HCT116 (cell line): ENCODE measurements at regions not wholly inside any gene's neighbourhood (a gene's known extent, or its start where the extent isn't known, plus 50 kb on each side); places are given as distances from the start of the nearest gene placed in this dataset.

ENCODE experiments used
- ATAC-seq: fragments of 200-7000 bp; cut with Tn5 transposase; 2 replicates; pipeline ENCODE4 v1.9.1; 2020; ENCODE audit warnings: mild to moderate bottlenecking, moderate library complexity
- BruUV-seq: library from RNA; stranded (reverse); fragments of 400-500 nt; replicated peaks from 2 replicates; lab custom pipeline; 2021; lab: Mats Ljungman, UMichigan
- CTCF ChIA-PET: fragments of 300-600 bp; sonication (Branson Sonifier 250); formaldehyde crosslinking; loops from one replicate; lab custom pipeline; 2021; ENCODE audit warnings: antibody characterized with exemption; lab: Charles Lee
- POLR2A ChIA-PET: fragments of 300-600, 350-600 bp; sonication (Branson Sonifier 250); formaldehyde crosslinking; loops from one replicate; lab custom pipeline; 2021; ENCODE audit warnings: antibody characterized with exemption; lab: Charles Lee
- RAD21 ChIA-PET, 2 experiments: fragments of 300-600 bp; sonication (Branson Sonifier 250); formaldehyde crosslinking; loops; one replicate each; lab custom pipeline; 2023; ENCODE audit warnings: low total read pairs in 2 of 2; ENCODE audit not compliant: uncharacterized antibody in 2 of 2, unreplicated experiment in 2 of 2, low non-redundant PET in 1 of 2; lab: Charles Lee
- DNase-seq: peaks from one replicate; pipeline ENCODE4 v3.0.0-alpha.2; 2010; ENCODE audit warnings: low read depth, low spot score
- H2AFZ ChIP-seq: fragments of 200-600 bp; shearing (Covaris generic), sonication (generic); 2 replicates; pipeline ENCODE4 v1.6.1; 2017; ENCODE audit warnings: low read depth, mixed run types, mixed read lengths, antibody characterized with exemption, low read length; ENCODE audit not compliant: poor library complexity, severe bottlenecking
- H3K27ac ChIP-seq: 2 replicates; pipeline ENCODE4 v1.5.1; 2012; ENCODE audit warnings: low read depth, low read length
- H3K27me3 ChIP-seq: fragments of 200-600 bp; sonication (generic); 2 replicates; pipeline ENCODE4 v1.6.1; 2016; ENCODE audit warnings: mixed run types, low read length, mixed read lengths; ENCODE audit not compliant: insufficient read depth
- H3K36me3 ChIP-seq, 2 experiments: fragments of 200-500 bp in 1 of 2; fragments of 200-600 bp in 1 of 2; sonication (Bioruptor generic) in 1 of 2; sonication (generic) in 1 of 2; 2 replicates each; pipeline versions ENCODE4 v1.5.1 to v1.6.1; 2014 to 2016; ENCODE audit warnings: low read length in 2 of 2, inconsistent platforms in 1 of 2, mixed read lengths in 1 of 2, mixed run types in 1 of 2; ENCODE audit not compliant: insufficient read depth in 2 of 2, control insufficient read depth in 1 of 2
- H3K4me1 ChIP-seq, 2 experiments: fragments of 200-600 bp in 1 of 2; sonication (generic) in 1 of 2; 2 replicates each; pipeline versions ENCODE4 v1.5.1 to v1.6.1; 2012 to 2017; ENCODE audit warnings: low read length in 2 of 2, inconsistent platforms in 1 of 2, mild to moderate bottlenecking in 1 of 2, mixed read lengths in 1 of 2, mixed run types in 1 of 2, moderate library complexity in 1 of 2; ENCODE audit not compliant: insufficient read depth in 2 of 2, control insufficient read depth in 1 of 2
- H3K4me2 ChIP-seq: fragments of 200-600 bp; sonication (generic); 2 replicates; pipeline ENCODE4 v1.6.1; 2017; ENCODE audit warnings: mixed run types, low read length, mixed read lengths
- H3K4me3 ChIP-seq, 2 experiments: fragments of 200-600 bp in 1 of 2; sonication (generic) in 1 of 2; replicated peaks in 1 of 2; 2 replicates each; pipeline ENCODE4 v1.5.1; 2011 to 2016; ENCODE audit warnings: low read length in 2 of 2, control low read depth in 1 of 2, low read depth in 1 of 2, mild to moderate bottlenecking in 1 of 2, mixed read lengths in 1 of 2, mixed run types in 1 of 2
- H3K79me2 ChIP-seq: fragments of 200-600 bp; sonication (generic); 2 replicates; pipeline ENCODE4 v1.6.1; 2017; ENCODE audit warnings: mild to moderate bottlenecking, mixed run types, low read length, moderate library complexity, mixed read lengths; ENCODE audit not compliant: insufficient read depth
- H3K9ac ChIP-seq: fragments of 200-600 bp; sonication (generic); 2 replicates; pipeline ENCODE4 v1.6.1; 2016; ENCODE audit warnings: low read length, mixed read lengths
- H3K9me2 ChIP-seq: fragments of 200-600 bp; sonication (generic), shearing (Covaris generic); 2 replicates; pipeline ENCODE4 v1.6.1; 2017; ENCODE audit warnings: mixed run types, mild to moderate bottlenecking, moderate library complexity; ENCODE audit not compliant: insufficient read depth
- H3K9me3 ChIP-seq, 2 experiments: fragments of 200-500 bp in 1 of 2; fragments of 200-600 bp in 1 of 2; sonication (Bioruptor generic) in 1 of 2; sonication (generic) in 1 of 2; 2 replicates each; pipeline ENCODE4 v1.6.1; 2014 to 2017; ENCODE audit warnings: low read length in 2 of 2, mixed read lengths in 2 of 2, inconsistent platforms in 1 of 2, low read depth in 1 of 2, mild to moderate bottlenecking in 1 of 2, mixed run types in 1 of 2, moderate library complexity in 1 of 2; ENCODE audit not compliant: control insufficient read depth in 1 of 2, insufficient read depth in 1 of 2
- H4K20me1 ChIP-seq: fragments of 200-600 bp; sonication (generic), shearing (Covaris generic); 2 replicates; pipeline ENCODE4 v1.6.1; 2017; ENCODE audit warnings: mixed run types, mild to moderate bottlenecking, moderate library complexity; ENCODE audit not compliant: insufficient read depth
- CBX3 ChIP-seq: IDR thresholded peaks from 2 replicates; pipeline ENCODE4 v1.6.1; 2012; ENCODE audit warnings: low read depth
- FOSL1 ChIP-seq: IDR thresholded peaks from 2 replicates; pipeline ENCODE4 v1.6.1; 2012; ENCODE audit warnings: low read depth
- POLR2A ChIP-seq: IDR thresholded peaks from 2 replicates; pipeline ENCODE4 v1.7.0; 2011; ENCODE audit warnings: borderline replicate concordance; ENCODE audit not compliant: insufficient read depth, insufficient read length; ENCODE audit errors: extremely low read depth
- POLR2AphosphoS5 ChIP-seq: IDR thresholded peaks from 2 replicates; pipeline ENCODE4 v1.6.1; 2011; ENCODE audit warnings: mild to moderate bottlenecking, low read depth, low read length, moderate library complexity
- RAD21 ChIP-seq: IDR thresholded peaks from 2 replicates; pipeline ENCODE4 v1.6.1; 2012; ENCODE audit warnings: low read depth, mild to moderate bottlenecking
- SIN3A ChIP-seq: IDR thresholded peaks from 2 replicates; pipeline ENCODE4 v1.6.1; 2012; ENCODE audit warnings: low read depth
- SP1 ChIP-seq: IDR thresholded peaks from 2 replicates; pipeline ENCODE4 v1.6.1; 2012; ENCODE audit warnings: low read depth
- SRF ChIP-seq: IDR thresholded peaks from 2 replicates; pipeline ENCODE4 v1.6.1; 2012; ENCODE audit warnings: low read depth
- TCF7L2 ChIP-seq: IDR thresholded peaks from 2 replicates; pipeline ENCODE4 v1.7.0; 2011; ENCODE audit warnings: borderline replicate concordance, inconsistent platforms; ENCODE audit not compliant: insufficient read depth, insufficient read length; ENCODE audit errors: extremely low read depth
- YY1 ChIP-seq: IDR thresholded peaks from 2 replicates; pipeline ENCODE4 v1.6.1; 2011; ENCODE audit warnings: low read length, low read depth, moderate library complexity, mild to moderate bottlenecking; ENCODE audit not compliant: insufficient replicate concordance; ENCODE audit errors: extremely low read depth
- intact Hi-C: fragments of 100-400 bp; cut with micrococcal nuclease; formaldehyde crosslinking; loops from 2 replicates; pipeline ENCODE4 v1.10.0; 2022
- TF ChIP-seq, protein P1 (sequence below): IDR thresholded peaks from 2 replicates; pipeline ENCODE4 v1.6.1; 2012
- TF ChIP-seq, protein P2 (sequence below): IDR thresholded peaks from 2 replicates; pipeline ENCODE4 v1.6.1; 2012; ENCODE audit warnings: low read depth
- TF ChIP-seq, protein P3 (sequence below): IDR thresholded peaks from 2 replicates; pipeline ENCODE4 v1.6.1; 2012

DNA sequence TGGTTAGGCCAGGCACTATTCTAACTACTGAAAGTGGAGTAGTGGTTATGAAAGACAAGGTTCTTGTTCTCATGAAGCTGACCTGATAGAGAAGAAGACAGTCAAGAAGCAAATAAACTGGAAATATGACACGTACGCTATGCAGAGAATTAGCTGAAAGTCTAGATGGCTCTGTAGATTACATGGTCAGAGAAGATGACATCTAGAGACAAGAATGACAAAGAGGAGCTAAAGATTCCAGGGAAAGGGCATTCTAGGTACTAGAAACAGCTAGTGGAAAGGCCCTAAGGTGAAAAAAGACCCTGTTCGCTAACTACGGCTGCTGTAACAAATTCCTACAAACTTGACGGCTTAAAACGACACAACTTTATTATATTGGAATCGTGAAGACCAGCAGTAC is 68.0 kb upstream of the NRIP1 start:
- Histone ChIP-seq H3K27me3 (no peaks in the 10 kb centered on the region), H3K9me3 (no peaks in the 10 kb centered on the region; a peak in 1 of 4 replicates), H3K27ac (no peak overlapping the region), H3K9me2 (no peaks in the 10 kb centered on the region), H3K4me2 (no peak overlapping the region), H4K20me1 (no peaks in the 10 kb centered on the region), H3K4me3 (no peak overlapping the region), H3K79me2 (no peaks in the 10 kb centered on the region), H3K36me3 (no peaks in the 10 kb centered on the region), H3K4me1 (no peaks in the 10 kb centered on the region), H3K9ac (no peak overlapping the region), H2AFZ (no peak overlapping the region)
- CTCF ChIA-PET: no interaction called here
- TF ChIP-seq FOSL1 (no peak), POLR2A (no peak), SRF (no peak), TCF7L2 (no peak)
- ATAC-seq (no peak), DNase-seq (no peak)
- intact Hi-C loops: no loop called here
- RAD21 ChIA-PET: no interaction called here
- BruUV-seq: no TSS peak
- POLR2A ChIA-PET: no interaction called here

DNA sequence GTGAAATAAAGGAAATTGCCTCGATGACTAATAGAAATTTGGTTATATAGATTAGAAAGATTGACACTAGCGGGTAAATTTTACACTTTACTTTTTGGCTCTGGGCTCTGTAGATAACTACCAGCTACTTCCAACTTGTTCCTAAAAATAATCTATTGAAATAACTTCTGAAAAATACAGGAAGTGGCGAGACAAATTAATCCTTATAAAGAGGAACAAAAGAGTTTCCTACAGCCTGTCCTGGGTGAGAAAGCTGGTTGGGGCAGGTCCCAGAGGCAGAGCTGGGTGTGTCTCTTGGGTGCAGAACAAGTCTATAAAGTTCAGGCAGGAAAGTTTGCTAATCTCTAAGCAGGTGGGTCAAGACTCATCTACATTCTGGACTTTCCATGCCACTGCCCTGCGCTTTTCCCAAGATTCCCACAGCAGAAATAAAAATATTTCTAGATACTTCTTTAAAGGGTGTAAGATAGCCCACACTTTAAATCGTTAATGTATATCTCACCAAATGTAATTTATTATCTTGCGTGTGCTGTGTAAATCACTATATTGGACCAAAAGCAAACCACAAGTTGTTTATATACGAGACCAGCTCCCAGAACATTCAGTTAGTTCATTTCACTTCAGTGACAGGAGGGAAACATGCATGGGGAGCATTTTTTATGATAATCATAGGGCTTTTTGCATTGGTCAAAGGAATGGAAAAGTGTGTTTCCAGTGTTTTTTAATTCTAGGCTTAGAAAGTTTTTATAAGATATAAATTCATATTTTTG is 70.1 kb upstream of the NRIP1 start:
- ATAC-seq (no peak), DNase-seq (no peak)
- Histone ChIP-seq H3K9ac (no peak overlapping the region), H3K79me2 (no peaks in the 10 kb centered on the region), H3K4me1 (no peaks in the 10 kb centered on the region), H2AFZ (no peak overlapping the region), H3K4me3 (no peak overlapping the region), H3K27me3 (no peaks in the 10 kb centered on the region), H4K20me1 (no peaks in the 10 kb centered on the region), H3K4me2 (no peak overlapping the region), H3K9me3 (no peaks in the 10 kb centered on the region; a peak in 1 of 4 replicates), H3K9me2 (no peaks in the 10 kb centered on the region), H3K27ac (no peak overlapping the region), H3K36me3 (no peaks in the 10 kb centered on the region)
- ChIA-PET CTCF (no interaction called here), POLR2A (no interaction called here), RAD21 (no interaction called here)
- TF ChIP-seq SIN3A: no peak
- no peak for TF ChIP-seq CBX3
- no peak for TF ChIP-seq SRF
- TF ChIP-seq YY1: no peak
- TF ChIP-seq, protein P1, sequence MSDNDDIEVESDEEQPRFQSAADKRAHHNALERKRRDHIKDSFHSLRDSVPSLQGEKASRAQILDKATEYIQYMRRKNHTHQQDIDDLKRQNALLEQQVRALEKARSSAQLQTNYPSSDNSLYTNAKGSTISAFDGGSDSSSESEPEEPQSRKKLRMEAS: no peak
- no peak for TF ChIP-seq RAD21
- no peak for TF ChIP-seq POLR2AphosphoS5
- TF ChIP-seq, protein P2, sequence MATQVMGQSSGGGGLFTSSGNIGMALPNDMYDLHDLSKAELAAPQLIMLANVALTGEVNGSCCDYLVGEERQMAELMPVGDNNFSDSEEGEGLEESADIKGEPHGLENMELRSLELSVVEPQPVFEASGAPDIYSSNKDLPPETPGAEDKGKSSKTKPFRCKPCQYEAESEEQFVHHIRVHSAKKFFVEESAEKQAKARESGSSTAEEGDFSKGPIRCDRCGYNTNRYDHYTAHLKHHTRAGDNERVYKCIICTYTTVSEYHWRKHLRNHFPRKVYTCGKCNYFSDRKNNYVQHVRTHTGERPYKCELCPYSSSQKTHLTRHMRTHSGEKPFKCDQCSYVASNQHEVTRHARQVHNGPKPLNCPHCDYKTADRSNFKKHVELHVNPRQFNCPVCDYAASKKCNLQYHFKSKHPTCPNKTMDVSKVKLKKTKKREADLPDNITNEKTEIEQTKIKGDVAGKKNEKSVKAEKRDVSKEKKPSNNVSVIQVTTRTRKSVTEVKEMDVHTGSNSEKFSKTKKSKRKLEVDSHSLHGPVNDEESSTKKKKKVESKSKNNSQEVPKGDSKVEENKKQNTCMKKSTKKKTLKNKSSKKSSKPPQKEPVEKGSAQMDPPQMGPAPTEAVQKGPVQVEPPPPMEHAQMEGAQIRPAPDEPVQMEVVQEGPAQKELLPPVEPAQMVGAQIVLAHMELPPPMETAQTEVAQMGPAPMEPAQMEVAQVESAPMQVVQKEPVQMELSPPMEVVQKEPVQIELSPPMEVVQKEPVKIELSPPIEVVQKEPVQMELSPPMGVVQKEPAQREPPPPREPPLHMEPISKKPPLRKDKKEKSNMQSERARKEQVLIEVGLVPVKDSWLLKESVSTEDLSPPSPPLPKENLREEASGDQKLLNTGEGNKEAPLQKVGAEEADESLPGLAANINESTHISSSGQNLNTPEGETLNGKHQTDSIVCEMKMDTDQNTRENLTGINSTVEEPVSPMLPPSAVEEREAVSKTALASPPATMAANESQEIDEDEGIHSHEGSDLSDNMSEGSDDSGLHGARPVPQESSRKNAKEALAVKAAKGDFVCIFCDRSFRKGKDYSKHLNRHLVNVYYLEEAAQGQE: no peak
- TF ChIP-seq, protein P3, sequence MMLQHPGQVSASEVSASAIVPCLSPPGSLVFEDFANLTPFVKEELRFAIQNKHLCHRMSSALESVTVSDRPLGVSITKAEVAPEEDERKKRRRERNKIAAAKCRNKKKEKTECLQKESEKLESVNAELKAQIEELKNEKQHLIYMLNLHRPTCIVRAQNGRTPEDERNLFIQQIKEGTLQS: no peak
- no peak for TF ChIP-seq SP1
- intact Hi-C loops: no loop called here
- no TSS peak for BruUV-seq
